H9 (cell line): ENCODE measurements at regions not wholly inside any gene's neighbourhood (a gene's known extent, or its start where the extent isn't known, plus 50 kb on each side); places are given as distances from the start of the nearest gene placed in this dataset.

Experiments
- DNase-seq: peaks from one replicate; pipeline ENCODE4 v3.0.0-alpha.2; 2017
- H2AFZ ChIP-seq: one replicate; pipeline ENCODE4 v1.6.1; 2013; ENCODE audit warnings: mild to moderate bottlenecking, low read length, control low read depth, moderate library complexity
- H2AK5ac ChIP-seq: 2 replicates; pipeline ENCODE4 v1.6.1; 2013; ENCODE audit warnings: low read length, control low read depth, mixed read lengths; ENCODE audit not compliant: insufficient read length
- H2BK120ac ChIP-seq: one replicate; pipeline ENCODE4 v1.6.1; 2013; ENCODE audit warnings: low read depth, mild to moderate bottlenecking, low read length, control low read depth, inconsistent platforms; ENCODE audit not compliant: poor library complexity, severe bottlenecking
- H2BK12ac ChIP-seq: 2 replicates; pipeline ENCODE4 v1.6.1; 2013; ENCODE audit warnings: low read length, control low read depth, mixed read lengths, low read depth; ENCODE audit not compliant: insufficient read length
- H2BK15ac ChIP-seq: 2 replicates; pipeline ENCODE4 v1.6.1; 2013; ENCODE audit warnings: low read depth, low read length, control low read depth
- H2BK20ac ChIP-seq: one replicate; pipeline ENCODE4 v1.6.1; 2013; ENCODE audit warnings: low read depth, mild to moderate bottlenecking, low read length, control low read depth, inconsistent platforms; ENCODE audit not compliant: poor library complexity, severe bottlenecking
- H2BK5ac ChIP-seq: 2 replicates; pipeline ENCODE4 v1.6.1; 2013; ENCODE audit warnings: low read length, control low read depth, mixed read lengths; ENCODE audit not compliant: insufficient read length
- H3K14ac ChIP-seq: 2 replicates; pipeline ENCODE4 v1.6.1; 2013; ENCODE audit warnings: low read length, control low read depth; ENCODE audit not compliant: insufficient read depth
- H3K18ac ChIP-seq: 2 replicates; pipeline ENCODE4 v1.6.1; 2013; ENCODE audit warnings: low read depth, mild to moderate bottlenecking, mixed read lengths, low read length, control low read depth; ENCODE audit not compliant: insufficient read length
- H3K23ac ChIP-seq: 2 replicates; pipeline ENCODE4 v1.6.1; 2013; ENCODE audit warnings: low read length, control low read depth, mixed read lengths, low read depth; ENCODE audit not compliant: insufficient read length
- H3K23me2 ChIP-seq: 2 replicates; pipeline ENCODE4 v1.6.1; 2013; ENCODE audit warnings: low read depth, mild to moderate bottlenecking, mixed read lengths, low read length, control low read depth; ENCODE audit not compliant: insufficient read length, poor library complexity, severe bottlenecking
- H3K27ac ChIP-seq: 2 replicates; pipeline ENCODE4 v1.5.1; 2013; ENCODE audit warnings: low read length, control low read depth, mixed read lengths, low read depth; ENCODE audit not compliant: insufficient read length
- H3K27me3 ChIP-seq: 2 replicates; pipeline ENCODE4 v1.6.1; 2013; ENCODE audit warnings: low read length, control low read depth, inconsistent platforms; ENCODE audit not compliant: insufficient read depth
- H3K4ac ChIP-seq: 2 replicates; pipeline ENCODE4 v1.6.1; 2013; ENCODE audit warnings: low read depth, mild to moderate bottlenecking, control low read depth, inconsistent platforms, low read length, moderate library complexity
- H3K4me1 ChIP-seq: 2 replicates; pipeline ENCODE4 v1.6.1; 2013; ENCODE audit warnings: low read length, control low read depth, inconsistent platforms; ENCODE audit not compliant: insufficient read depth
- H3K4me2 ChIP-seq: 2 replicates; pipeline ENCODE4 v1.6.1; 2013; ENCODE audit warnings: low read length, control low read depth, mixed read lengths; ENCODE audit not compliant: insufficient read length, insufficient read depth
- H3K56ac ChIP-seq: 2 replicates; pipeline ENCODE4 v1.6.1; 2013; ENCODE audit warnings: low read depth, mild to moderate bottlenecking, mixed read lengths, low read length, control low read depth; ENCODE audit not compliant: insufficient read length
- H3K79me1 ChIP-seq: 2 replicates; pipeline ENCODE4 v1.6.1; 2013; ENCODE audit warnings: low read depth, mild to moderate bottlenecking, moderate library complexity, low read length, control low read depth, inconsistent platforms; ENCODE audit not compliant: insufficient read depth, poor library complexity, severe bottlenecking
- H3K79me2 ChIP-seq: 2 replicates; pipeline ENCODE4 v1.6.1; 2013; ENCODE audit warnings: low read length, control low read depth, inconsistent platforms; ENCODE audit not compliant: insufficient read depth
- H3K9ac ChIP-seq: 2 replicates; pipeline ENCODE4 v1.6.1; 2013; ENCODE audit warnings: low read length, control low read depth, mixed read lengths; ENCODE audit not compliant: insufficient read length; ENCODE audit errors: extremely low read depth
- H3K9me3 ChIP-seq: one replicate; pipeline ENCODE4 v1.6.1; 2013; ENCODE audit warnings: low read depth, low read length, inconsistent platforms; ENCODE audit not compliant: control insufficient read depth
- H3T11ph ChIP-seq: one replicate; pipeline ENCODE4 v1.6.1; 2013; ENCODE audit warnings: mild to moderate bottlenecking, low read length, control low read depth, inconsistent platforms
- H4K20me1 ChIP-seq: one replicate; pipeline ENCODE4 v1.6.1; 2013; ENCODE audit not compliant: control insufficient read depth, insufficient read length, insufficient read depth
- H4K5ac ChIP-seq: 2 replicates; pipeline ENCODE4 v1.6.1; 2013; ENCODE audit warnings: low read depth, mild to moderate bottlenecking, mixed read lengths, low read length, control low read depth; ENCODE audit not compliant: insufficient read length
- H4K8ac ChIP-seq: replicated peaks from 2 replicates; pipeline ENCODE4 v1.6.1; 2013; ENCODE audit warnings: low read length, control low read depth, mixed read lengths, low read depth; ENCODE audit not compliant: insufficient read length
- H4K91ac ChIP-seq: 2 replicates; pipeline ENCODE4 v1.6.1; 2013; ENCODE audit warnings: low read depth, mild to moderate bottlenecking, moderate library complexity, mixed read lengths, low read length, control low read depth; ENCODE audit not compliant: insufficient read length
- H3K27ac Mint-ChIP-seq, 3 experiments: 2 replicates in 2 of 3; 3 replicates in 1 of 3; pipeline ENCODE4 v1.8.0; 2020 to 2021; ENCODE audit warnings: mixed read lengths in 3 of 3, mild to moderate bottlenecking in 1 of 3, moderate library complexity in 1 of 3
- H3K27me3 Mint-ChIP-seq: 2 replicates; pipeline ENCODE4 v1.8.0; 2021; ENCODE audit warnings: low read depth, mild to moderate bottlenecking, moderate library complexity, mixed read lengths
- H3K36me3 Mint-ChIP-seq, 3 experiments: 2 replicates in 2 of 3; 3 replicates in 1 of 3; pipeline ENCODE4 v1.8.0; 2020 to 2021; ENCODE audit warnings: low read depth in 3 of 3, mixed read lengths in 3 of 3; ENCODE audit not compliant: insufficient read depth in 1 of 3
- H3K4me1 Mint-ChIP-seq, 2 experiments: 2 replicates each; pipeline ENCODE4 v1.8.0; 2020; ENCODE audit warnings: mixed read lengths in 2 of 2
- H3K4me3 Mint-ChIP-seq, 2 experiments: 2 replicates in 1 of 2; 3 replicates in 1 of 2; pipeline ENCODE4 v1.8.0; 2020 to 2021; ENCODE audit warnings: mild to moderate bottlenecking in 2 of 2, mixed read lengths in 2 of 2, moderate library complexity in 1 of 2
- H3K9me3 Mint-ChIP-seq, 2 experiments: 2 replicates in 1 of 2; 3 replicates in 1 of 2; pipeline ENCODE4 v1.8.0; 2020; ENCODE audit warnings: mild to moderate bottlenecking in 2 of 2, mixed read lengths in 2 of 2, moderate library complexity in 1 of 2
- CTCF ChIP-seq: fragments of 200-600 bp; sonication (generic); conservative IDR thresholded peaks from 3 replicates; pipeline ENCODE4 v1.8.0; 2021; ENCODE audit warnings: antibody characterized with exemption, mild to moderate bottlenecking
- WGBS: extraction: QIAGEN DNeasy Blood & Tissue Kit; methylation state at CpG from one replicate; pipeline ENCODE4 v1.1.7; 2013; ENCODE audit warnings: missing lambda C conversion rate, low lambda C conversion rate, mixed read lengths; ENCODE audit not compliant: insufficient read length; ENCODE audit errors: extremely low coverage; 5-methylcytosine and 5-hydroxymethylcytosine counted together

GRCh38 chr3:32632533-32633265 is 52.3 kb upstream of the CNOT10 start:
- Histone ChIP-seq H3K4me2 (no peak overlapping the region), H4K20me1 (no peaks in the 10 kb centered on the region), H3K79me2 (no peaks in the 10 kb centered on the region), H4K91ac (no peak overlapping the region), H3K23me2 (no peaks in the 10 kb centered on the region), H2BK120ac (no peak overlapping the region), H4K8ac (no peak overlapping the region), H3K4ac (no peak overlapping the region), H3K9ac (no peak overlapping the region), H3K27ac (no peak overlapping the region), H3K27me3 (no peaks in the 10 kb centered on the region), H2AFZ (no peak overlapping the region), H3K18ac (no peak overlapping the region), H3K4me1 (no peaks in the 10 kb centered on the region), H3T11ph (no peak overlapping the region), H2BK20ac (no peak overlapping the region), H3K79me1 (no peaks in the 10 kb centered on the region), H2BK15ac (no peak overlapping the region), H2AK5ac (no peak overlapping the region), H3K23ac (no peak overlapping the region), H3K14ac (no peak overlapping the region), H3K9me3 (no peaks in the 10 kb centered on the region), H2BK12ac (no peak overlapping the region), H2BK5ac (no peak overlapping the region), H3K56ac (no peak overlapping the region), H4K5ac (no peak overlapping the region)
- Mint-ChIP-seq H3K36me3 (no peaks in the 10 kb centered on the region; a peak in 1 of 7 replicates), H3K4me1 (no peaks in the 10 kb centered on the region), H3K9me3 (no peaks in the 10 kb centered on the region), H3K27ac (no peak overlapping the region), H3K4me3 (no peak overlapping the region), H3K27me3 (peaks cover 2% of the 10 kb centered on the region; the same call in 1 of the 2 replicates)
- WGBS, result no CpG with 5 or more reads among the region's 6 CpGs
- no peak for DNase-seq
- no peak for TF ChIP-seq CTCF
